Keratinocyte (primary cell): ENCODE measurements at regions not wholly inside any gene's neighbourhood (a gene's known extent, or its start where the extent isn't known, plus 50 kb on each side); places are given as distances from the start of the nearest gene placed in this dataset.

Experiments
- DNase-seq: peaks from one replicate; pipeline ENCODE4 v3.0.0-alpha.2; 2011; ENCODE audit warnings: low read depth, missing footprints, low spot score
- FAIRE-seq: peaks from 2 replicates; lab custom pipeline; 2011; peaks lifted over from hg19 to GRCh38; lab: Jason Lieb, UNC
- H2AFZ ChIP-seq: 2 replicates; pipeline ENCODE4 v1.6.0; 2012; ENCODE audit warnings: low read length, control low read depth, inconsistent platforms; ENCODE audit not compliant: control insufficient read depth
- H3K27ac ChIP-seq: 2 replicates; pipeline ENCODE4 v1.5.1; 2011; ENCODE audit warnings: low read length; ENCODE audit not compliant: control insufficient read depth, insufficient read depth
- H3K27me3 ChIP-seq: 3 replicates; pipeline ENCODE4 v1.6.0; 2011; ENCODE audit warnings: low read length; ENCODE audit not compliant: control insufficient read depth, insufficient read depth; ENCODE audit errors: extremely low read depth
- H3K36me3 ChIP-seq, 2 experiments: 2 replicates in 1 of 2; 3 replicates in 1 of 2; pipeline ENCODE4 v1.5.1; 2011; ENCODE audit warnings: low read length in 2 of 2, mild to moderate bottlenecking in 1 of 2; ENCODE audit not compliant: control insufficient read depth in 2 of 2, insufficient read depth in 2 of 2; ENCODE audit errors: extremely low read depth in 1 of 2
- H3K4me1 ChIP-seq: 3 replicates; pipeline ENCODE4 v1.5.1; 2011; ENCODE audit warnings: low read length; ENCODE audit not compliant: control insufficient read depth, insufficient read depth; ENCODE audit errors: extremely low read depth
- H3K4me2 ChIP-seq: 3 replicates; pipeline ENCODE4 v1.6.0; 2011; ENCODE audit warnings: low read depth, low read length; ENCODE audit not compliant: control insufficient read depth, insufficient read depth; ENCODE audit errors: extremely low read depth
- H3K4me3 ChIP-seq, 3 experiments: fragments of 200-600 bp in 1 of 3; sonication (generic) in 1 of 3; 2 replicates in 2 of 3; 3 replicates in 1 of 3; pipeline ENCODE4 v1.5.1; 2011 to 2016; ENCODE audit warnings: low read length in 3 of 3, mild to moderate bottlenecking in 3 of 3, control low read depth in 2 of 3, inconsistent platforms in 1 of 3, low read depth in 1 of 3, mixed read lengths in 1 of 3, mixed run types in 1 of 3, moderate library complexity in 1 of 3; ENCODE audit not compliant: control insufficient read depth in 2 of 3, insufficient read depth in 2 of 3; ENCODE audit errors: extremely low read depth in 1 of 3
- H3K79me2 ChIP-seq: 2 replicates; pipeline ENCODE4 v1.6.0; 2012; ENCODE audit warnings: low read length; ENCODE audit not compliant: control insufficient read depth, insufficient read depth
- H3K9ac ChIP-seq: 3 replicates; pipeline ENCODE4 v1.6.0; 2011; ENCODE audit warnings: low read length; ENCODE audit not compliant: control insufficient read depth, insufficient read depth; ENCODE audit errors: extremely low read depth
- H3K9me1 ChIP-seq: 3 replicates; pipeline ENCODE4 v1.6.0; 2011; ENCODE audit warnings: low read length; ENCODE audit not compliant: control insufficient read depth, insufficient read depth; ENCODE audit errors: extremely low read depth
- H3K9me3 ChIP-seq: 2 replicates; pipeline ENCODE4 v1.5.1; 2012; ENCODE audit warnings: low read depth, low read length; ENCODE audit not compliant: control insufficient read depth
- H4K20me1 ChIP-seq: 3 replicates; pipeline ENCODE4 v1.6.0; 2011; ENCODE audit warnings: low read length; ENCODE audit not compliant: control insufficient read depth, insufficient read depth; ENCODE audit errors: extremely low read depth
- EZH2 ChIP-seq: IDR thresholded peaks from one replicate; pipeline ENCODE4 v1.6.1; 2012; ENCODE audit warnings: inconsistent platforms, mild to moderate bottlenecking, low read length, moderate library complexity
- dilution Hi-C: fragments of 300-500 bp; cut with MboI; formaldehyde crosslinking; loops from one replicate; pipeline ENCODE4 v1.7.0; 2020; ENCODE audit warnings: low sequenced_read_pairs; ENCODE audit not compliant: extremely low pct_ligation_motif_present
- TF ChIP-seq, protein P1 (sequence below), 3 experiments: IDR thresholded peaks in 1 of 3; conservative IDR thresholded peaks in 1 of 3; optimal IDR thresholded peaks in 1 of 3; 2 replicates in 2 of 3; 3 replicates in 1 of 3; pipeline versions ENCODE3 to v1.5.1; 2011; ENCODE audit warnings: low read length in 3 of 3, mild to moderate bottlenecking in 3 of 3, moderate library complexity in 2 of 3, control low read depth in 1 of 3, inconsistent platforms in 1 of 3; ENCODE audit not compliant: insufficient read depth in 2 of 3; ENCODE audit errors: extremely low read depth in 1 of 3

DNA sequence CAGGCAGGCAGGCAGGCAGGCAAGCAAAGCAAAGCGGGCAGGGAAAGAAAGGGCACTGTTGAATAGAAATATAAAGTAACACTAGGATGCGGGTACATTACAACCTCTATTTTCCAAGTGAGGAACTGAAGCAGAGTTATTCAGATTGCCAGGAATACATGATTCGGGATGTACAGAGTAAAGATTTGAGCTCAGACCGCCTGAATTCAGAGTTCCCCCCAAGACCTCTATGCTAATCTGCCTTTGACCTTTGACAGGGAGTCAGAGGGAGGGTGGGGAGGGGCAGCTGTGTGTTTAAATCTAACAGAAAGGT is 271.9 kb upstream of the SMIM31 start:
- Histone ChIP-seq H2AFZ (no peak overlapping the region), H3K4me2 (no peak overlapping the region), H3K4me1 (no peaks in the 10 kb centered on the region), H3K27me3 (no peaks in the 10 kb centered on the region), H3K9me1 (no peaks in the 10 kb centered on the region), H3K9ac (no peak overlapping the region), H3K36me3 (no peaks in the 10 kb centered on the region), H3K79me2 (no peaks in the 10 kb centered on the region), H3K9me3 (no peaks in the 10 kb centered on the region), H4K20me1 (no peaks in the 10 kb centered on the region), H3K4me3 (no peak overlapping the region), H3K27ac (no peak overlapping the region)
- dilution Hi-C loops: no loop called here
- DNase-seq (no peak), FAIRE-seq (no peak)
- TF ChIP-seq EZH2: no peak
- TF ChIP-seq, protein P1, sequence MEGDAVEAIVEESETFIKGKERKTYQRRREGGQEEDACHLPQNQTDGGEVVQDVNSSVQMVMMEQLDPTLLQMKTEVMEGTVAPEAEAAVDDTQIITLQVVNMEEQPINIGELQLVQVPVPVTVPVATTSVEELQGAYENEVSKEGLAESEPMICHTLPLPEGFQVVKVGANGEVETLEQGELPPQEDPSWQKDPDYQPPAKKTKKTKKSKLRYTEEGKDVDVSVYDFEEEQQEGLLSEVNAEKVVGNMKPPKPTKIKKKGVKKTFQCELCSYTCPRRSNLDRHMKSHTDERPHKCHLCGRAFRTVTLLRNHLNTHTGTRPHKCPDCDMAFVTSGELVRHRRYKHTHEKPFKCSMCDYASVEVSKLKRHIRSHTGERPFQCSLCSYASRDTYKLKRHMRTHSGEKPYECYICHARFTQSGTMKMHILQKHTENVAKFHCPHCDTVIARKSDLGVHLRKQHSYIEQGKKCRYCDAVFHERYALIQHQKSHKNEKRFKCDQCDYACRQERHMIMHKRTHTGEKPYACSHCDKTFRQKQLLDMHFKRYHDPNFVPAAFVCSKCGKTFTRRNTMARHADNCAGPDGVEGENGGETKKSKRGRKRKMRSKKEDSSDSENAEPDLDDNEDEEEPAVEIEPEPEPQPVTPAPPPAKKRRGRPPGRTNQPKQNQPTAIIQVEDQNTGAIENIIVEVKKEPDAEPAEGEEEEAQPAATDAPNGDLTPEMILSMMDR (optimal IDR thresholded peaks at IDR 0.05 in 1 of 3, IDR thresholded peaks at IDR 0.05 in 1 of 3, conservative IDR thresholded peaks at IDR 0.05 in 1 of 3; ENCODE audit: extremely low read depth in 1 of 3, insufficient read depth in 2 of 3, low read length in 3 of 3): no peak

DNA sequence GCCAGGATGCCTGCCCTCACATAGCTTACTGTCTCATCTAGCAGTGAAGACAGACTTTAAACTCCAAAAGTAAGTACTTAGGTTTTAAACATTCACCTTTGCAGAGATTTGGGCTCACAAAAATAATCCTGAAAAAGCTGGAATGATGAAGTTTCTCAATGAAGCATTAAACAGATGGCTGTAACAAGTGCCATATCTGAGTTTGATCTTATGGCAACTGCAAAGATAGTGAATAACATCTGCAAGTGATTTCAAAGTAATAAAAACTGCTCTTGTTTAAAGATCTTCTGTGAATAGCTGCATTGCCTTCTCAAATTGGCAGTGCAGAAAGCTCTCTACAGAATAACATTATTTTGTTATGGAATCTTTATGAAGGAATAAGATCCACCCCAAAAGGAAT is 271.2 kb upstream of the SMIM31 start:
- Histone ChIP-seq H4K20me1 (no peaks in the 10 kb centered on the region), H3K27ac (no peak overlapping the region), H3K27me3 (no peaks in the 10 kb centered on the region), H3K4me3 (no peak overlapping the region), H2AFZ (no peak overlapping the region), H3K9me1 (no peaks in the 10 kb centered on the region), H3K4me2 (no peak overlapping the region), H3K79me2 (no peaks in the 10 kb centered on the region), H3K9ac (no peak overlapping the region), H3K36me3 (no peaks in the 10 kb centered on the region), H3K4me1 (peaks cover under 1% of the 10 kb centered on the region), H3K9me3 (no peaks in the 10 kb centered on the region)
- TF ChIP-seq, protein P1 (optimal IDR thresholded peaks at IDR 0.05 in 1 of 3, IDR thresholded peaks at IDR 0.05 in 1 of 3, conservative IDR thresholded peaks at IDR 0.05 in 1 of 3; ENCODE audit: extremely low read depth in 1 of 3, insufficient read depth in 2 of 3, low read length in 3 of 3): no peak
- no peak for TF ChIP-seq EZH2
- FAIRE-seq (no peak), DNase-seq (no peak)
- dilution Hi-C loops: no loop called here
